K562 (cell line): ENCODE measurements at regions not wholly inside any gene's neighbourhood (a gene's known extent, or its start where the extent isn't known, plus 50 kb on each side); places are given as distances from the start of the nearest gene placed in this dataset.

Experiments used
- ATAC-seq: fragments of 200-7000 bp; cut with Tn5 transposase; 3 replicates; pipeline ENCODE4 v1.9.1; 2020; ENCODE audit warnings: moderate library complexity
- BruUV-seq: library from RNA; stranded (reverse); fragments of 400-500 nt; replicated peaks from 2 replicates; lab custom pipeline; 2021; lab: Mats Ljungman, UMichigan
- CTCF ChIA-PET: fragments of 300-600 bp; formaldehyde crosslinking; extraction: SDS; loops from one replicate; lab custom pipeline; 2021; ENCODE audit warnings: low intra/inter-chr PET ratio; lab: Yijun Ruan, JAX
- POLR2A ChIA-PET: fragments of 300-600, 350-650 bp; sonication (Branson Sonifier 250); formaldehyde crosslinking; extraction: SDS; loops from one replicate; lab custom pipeline; 2021; ENCODE audit warnings: antibody characterized with exemption, inconsistent platforms; lab: Yijun Ruan, JAX
- DNase-seq, 4 experiments: peaks; one replicate each; pipeline versions ENCODE4 v3.0.0 to v3.0.0-alpha.2; 2011 to 2018; ENCODE audit warnings: low spot score in 3 of 4, mixed read lengths in 3 of 4; ENCODE audit errors: extremely low read depth in 1 of 4
- FAIRE-seq: peaks from 2 replicates; lab custom pipeline; 2011; peaks lifted over from hg19 to GRCh38; lab: Jason Lieb, UNC
- H2AFZ ChIP-seq: 2 replicates; pipeline ENCODE4 v1.6.0; 2011; ENCODE audit warnings: low read depth, low read length, control low read depth, inconsistent platforms
- H3K27ac ChIP-seq: fragments of 200-600 bp; 3 replicates; pipeline ENCODE4 v1.8.0; 2011; ENCODE audit warnings: low read depth, mild to moderate bottlenecking, control low read depth, inconsistent platforms, low read length, moderate library complexity, mixed read lengths; ENCODE audit errors: extremely low read depth
- H3K27me3 ChIP-seq, 2 experiments: fragments of 300-600 bp in 1 of 2; 2 replicates in 1 of 2; 3 replicates in 1 of 2; pipeline versions ENCODE4 v1.6.0 to v1.8.0; 2011; ENCODE audit warnings: inconsistent platforms in 2 of 2, low read length in 2 of 2, mild to moderate bottlenecking in 1 of 2, mixed read lengths in 1 of 2, moderate library complexity in 1 of 2; ENCODE audit not compliant: control insufficient read depth in 2 of 2, insufficient read depth in 2 of 2
- H3K36me3 ChIP-seq: fragments of 300-600 bp; 3 replicates; pipeline ENCODE4 v1.8.0; 2011; ENCODE audit warnings: mild to moderate bottlenecking, low read length, inconsistent platforms; ENCODE audit not compliant: control insufficient read depth, insufficient read depth
- H3K4me1 ChIP-seq, 2 experiments: fragments of 200-600 bp in 1 of 2; replicated peaks in 1 of 2; 2 replicates in 1 of 2; 3 replicates in 1 of 2; pipeline versions ENCODE4 v1.5.1 to v1.8.0; 2011; ENCODE audit warnings: inconsistent platforms in 2 of 2, low read length in 2 of 2, mild to moderate bottlenecking in 1 of 2, mixed read lengths in 1 of 2, moderate library complexity in 1 of 2; ENCODE audit not compliant: control insufficient read depth in 2 of 2, insufficient read depth in 2 of 2
- H3K4me2 ChIP-seq: 2 replicates; pipeline ENCODE4 v1.6.1; 2011; ENCODE audit warnings: low read length, control low read depth, inconsistent platforms, mixed read lengths; ENCODE audit not compliant: insufficient read depth
- H3K4me3 ChIP-seq: fragments of 200-600 bp; sonication (generic), shearing (Covaris generic); 2 replicates; pipeline ENCODE4 v1.5.1; 2016; ENCODE audit warnings: control low read depth, inconsistent platforms
- H3K79me2 ChIP-seq: fragments of 200-600 bp; 3 replicates; pipeline ENCODE4 v1.8.0; 2011; ENCODE audit warnings: low read length, inconsistent platforms; ENCODE audit not compliant: control insufficient read depth, insufficient read depth
- H3K9ac ChIP-seq, 2 experiments: 2 replicates each; pipeline versions ENCODE4 v1.6.0 to v1.6.1; 2011; ENCODE audit warnings: low read depth in 2 of 2, low read length in 2 of 2, control low read depth in 1 of 2, inconsistent platforms in 1 of 2, mild to moderate bottlenecking in 1 of 2, mixed read lengths in 1 of 2; ENCODE audit not compliant: insufficient read depth in 1 of 2
- H3K9me1 ChIP-seq: one replicate; pipeline ENCODE4 v1.6.0; 2011; ENCODE audit warnings: inconsistent platforms, mild to moderate bottlenecking, low read length, moderate library complexity; ENCODE audit not compliant: control insufficient read depth, insufficient read depth
- H3K9me3 ChIP-seq: replicated peaks from 2 replicates; pipeline ENCODE4 v1.5.1; 2011; ENCODE audit warnings: low read depth, low read length, inconsistent platforms; ENCODE audit not compliant: control insufficient read depth, insufficient read depth
- H4K20me1 ChIP-seq: replicated peaks from 2 replicates; pipeline ENCODE4 v1.6.1; 2011; ENCODE audit warnings: low read length, inconsistent platforms, mixed read lengths; ENCODE audit not compliant: control insufficient read depth, insufficient read depth
- AFF4 ChIP-seq: sonication (generic); formaldehyde crosslinking; IDR thresholded peaks from 2 replicates; pipeline ENCODE4 v1.8.0; 2023; ENCODE audit warnings: mild to moderate bottlenecking, missing genetic modification reagents
- HNRNPK ChIP-seq: fragments of 200-400 bp; formaldehyde crosslinking; IDR thresholded peaks from one replicate; pipeline ENCODE4 v1.6.1; 2018; ENCODE audit warnings: mild to moderate bottlenecking, low read depth, low read length; ENCODE audit not compliant: poor library complexity, severe bottlenecking
- ILK ChIP-seq: fragments of 450-650 bp; IDR thresholded peaks from 2 replicates; pipeline ENCODE4 v1.6.1; 2016; ENCODE audit warnings: missing genetic modification characterization, low read depth, mild to moderate bottlenecking, missing compliant biosample characterization, moderate library complexity, borderline replicate concordance
- KLF1 ChIP-seq: fragments of 450-650 bp; IDR thresholded peaks from 2 replicates; pipeline ENCODE4 v1.6.1; 2016; ENCODE audit warnings: missing genetic modification characterization, missing compliant biosample characterization
- L3MBTL2 ChIP-seq: fragments of 450-650 bp; IDR thresholded peaks from 2 replicates; pipeline ENCODE4 v1.6.1; 2016; ENCODE audit warnings: mild to moderate bottlenecking, moderate library complexity
- RAD51 ChIP-seq: fragments of 450-650 bp; IDR thresholded peaks from 2 replicates; pipeline ENCODE4 v1.7.1; 2016; ENCODE audit warnings: low read depth, mild to moderate bottlenecking, borderline replicate concordance
- SNIP1 ChIP-seq: fragments of 450-650 bp; IDR thresholded peaks from 2 replicates; pipeline ENCODE4 v1.7.1; 2017; ENCODE audit warnings: low read depth, mild to moderate bottlenecking
- TAF1 ChIP-seq: IDR thresholded peaks from 2 replicates; pipeline ENCODE4 v1.6.1; 2011; ENCODE audit warnings: mild to moderate bottlenecking, low read length, moderate library complexity; ENCODE audit not compliant: insufficient read depth, control insufficient read depth, severe bottlenecking; ENCODE audit errors: extremely low read depth
- WGBS: fragments of 100-300 bp; shearing (Covaris generic); methylation state at CpG from one replicate; pipeline ENCODE4 v1.1.6; 2016; ENCODE audit warnings: low coverage, mixed read lengths; ENCODE audit not compliant: insufficient coverage; ENCODE audit errors: missing lambda C conversion rate; 5-methylcytosine and 5-hydroxymethylcytosine counted together
- in situ Hi-C: fragments of 300-500 bp; cut with MboI; formaldehyde crosslinking; loops from 4 replicates; pipeline ENCODE4 v1.15.0; 2018; ENCODE audit warnings: inconsistent platforms, mixed read lengths
- intact Hi-C: fragments of 100-400 bp; cut with micrococcal nuclease; formaldehyde crosslinking; loops from 2 replicates; pipeline ENCODE4 v1.14.2; 2022
- TF ChIP-seq, protein P1 (sequence below): sonication (generic); IDR thresholded peaks from 2 replicates; pipeline ENCODE4 v1.6.1; 2016
- TF ChIP-seq, protein P2 (sequence below), 2 experiments: IDR thresholded peaks; 2 replicates each; pipeline ENCODE4 v1.6.1; 2011; ENCODE audit warnings: borderline replicate concordance in 1 of 2, control low read depth in 1 of 2, low read depth in 1 of 2, low read length in 1 of 2, mild to moderate bottlenecking in 1 of 2, mixed read lengths in 1 of 2, moderate library complexity in 1 of 2; ENCODE audit not compliant: insufficient read depth in 1 of 2, insufficient read length in 1 of 2, poor library complexity in 1 of 2, severe bottlenecking in 1 of 2; ENCODE audit errors: extremely low read depth in 1 of 2

- DNase-seq (no peak), ATAC-seq (no peak; the same call in 2 of the 3 replicates), FAIRE-seq (no peak)
- H3K27ac ChIP-seq: no peak overlapping the region
- in situ Hi-C loops: no loop called here
- ChIA-PET POLR2A (no interaction called here), CTCF (no interaction called here)
- no peaks in the 10 kb centered on the region for H3K79me2 ChIP-seq
- peaks cover 0 to 3% of the 10 kb centered on the region in 2 experiments; a peak in 1 of 5 replicates for H3K4me1 ChIP-seq
- H3K27me3 ChIP-seq: no peaks in the 10 kb centered on the region; a peak in 1 of 5 replicates
- no peaks in the 10 kb centered on the region for H3K9me1 ChIP-seq
- H3K9me3 ChIP-seq: no peaks in the 10 kb centered on the region
- 28% methylated on average over 26 of the region's 26 CpGs for WGBS
- no peak overlapping the region for H3K9ac ChIP-seq
- no peak overlapping the region for H3K4me2 ChIP-seq
- H3K4me3 ChIP-seq: no peak overlapping the region
- H4K20me1 ChIP-seq: no peaks in the 10 kb centered on the region
- H2AFZ ChIP-seq: peak overlapping the region; percentile 62; the same call in 1 of the 2 replicates
- intact Hi-C loops: no loop called here
- no TSS peak for BruUV-seq
- H3K36me3 ChIP-seq: no peaks in the 10 kb centered on the region
- no peak for TF ChIP-seq TAF1
- no peak for TF ChIP-seq KLF1 (tag)
- no peak for TF ChIP-seq RAD51
- TF ChIP-seq, protein P1, sequence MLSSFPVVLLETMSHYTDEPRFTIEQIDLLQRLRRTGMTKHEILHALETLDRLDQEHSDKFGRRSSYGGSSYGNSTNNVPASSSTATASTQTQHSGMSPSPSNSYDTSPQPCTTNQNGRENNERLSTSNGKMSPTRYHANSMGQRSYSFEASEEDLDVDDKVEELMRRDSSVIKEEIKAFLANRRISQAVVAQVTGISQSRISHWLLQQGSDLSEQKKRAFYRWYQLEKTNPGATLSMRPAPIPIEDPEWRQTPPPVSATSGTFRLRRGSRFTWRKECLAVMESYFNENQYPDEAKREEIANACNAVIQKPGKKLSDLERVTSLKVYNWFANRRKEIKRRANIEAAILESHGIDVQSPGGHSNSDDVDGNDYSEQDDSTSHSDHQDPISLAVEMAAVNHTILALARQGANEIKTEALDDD: no peak
- no peak for TF ChIP-seq HNRNPK
- no peak for TF ChIP-seq AFF4 (CRISPR knock-in tag)
- no peak for TF ChIP-seq SNIP1
- TF ChIP-seq, protein P2, sequence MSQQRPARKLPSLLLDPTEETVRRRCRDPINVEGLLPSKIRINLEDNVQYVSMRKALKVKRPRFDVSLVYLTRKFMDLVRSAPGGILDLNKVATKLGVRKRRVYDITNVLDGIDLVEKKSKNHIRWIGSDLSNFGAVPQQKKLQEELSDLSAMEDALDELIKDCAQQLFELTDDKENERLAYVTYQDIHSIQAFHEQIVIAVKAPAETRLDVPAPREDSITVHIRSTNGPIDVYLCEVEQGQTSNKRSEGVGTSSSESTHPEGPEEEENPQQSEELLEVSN (IDR thresholded peaks at IDR 0.05; ENCODE audit: borderline replicate concordance in 1 of 2, extremely low read depth in 1 of 2, insufficient read depth in 1 of 2, insufficient read length in 1 of 2, low read depth in 1 of 2, low read length in 1 of 2, poor library complexity in 1 of 2, severe bottlenecking in 1 of 2): peak; percentile 66 to 91
- TF ChIP-seq ILK (tag): no peak
- peak; percentile 56; the same call in 1 of the 2 replicates for TF ChIP-seq L3MBTL2
Observed at GRCh38 chr12:89919241-89919906, 210.7 kb upstream of the ATP2B1 start.
